BLaER1 (cell line): ENCODE measurements at regions not wholly inside any gene's neighbourhood (a gene's known extent, or its start where the extent isn't known, plus 50 kb on each side); places are given as distances from the start of the nearest gene placed in this dataset.

Experiments
- H3K27ac ChIP-seq: shearing (Covaris generic); formaldehyde crosslinking; 2 replicates; pipeline ENCODE4 v1.8.1; 2022
- H3K27me3 ChIP-seq: shearing (Covaris generic); formaldehyde crosslinking; 2 replicates; pipeline ENCODE4 v1.8.1; 2022
- H3K36me3 ChIP-seq: shearing (Covaris generic); formaldehyde crosslinking; 2 replicates; pipeline ENCODE4 v1.8.1; 2022
- H3K4me1 ChIP-seq: shearing (Covaris generic); formaldehyde crosslinking; 2 replicates; pipeline ENCODE4 v1.8.1; 2022
- H3K4me2 ChIP-seq: shearing (Covaris generic); formaldehyde crosslinking; 2 replicates; pipeline ENCODE4 v1.8.1; 2022
- H3K4me3 ChIP-seq: shearing (Covaris generic); formaldehyde crosslinking; 2 replicates; pipeline ENCODE4 v1.8.1; 2022
- H3K9ac ChIP-seq: shearing (Covaris generic); formaldehyde crosslinking; 2 replicates; pipeline ENCODE4 v1.8.1; 2022
- H3K9me3 ChIP-seq: shearing (Covaris generic); formaldehyde crosslinking; 2 replicates; pipeline ENCODE4 v1.8.1; 2022
- H4K20me1 ChIP-seq: shearing (Covaris generic); formaldehyde crosslinking; 2 replicates; pipeline ENCODE4 v1.8.1; 2022
- Cebpa-rat ChIP-seq: shearing (Covaris generic); IDR thresholded peaks from 2 replicates; pipeline ENCODE4 v1.8.1; 2022

DNA sequence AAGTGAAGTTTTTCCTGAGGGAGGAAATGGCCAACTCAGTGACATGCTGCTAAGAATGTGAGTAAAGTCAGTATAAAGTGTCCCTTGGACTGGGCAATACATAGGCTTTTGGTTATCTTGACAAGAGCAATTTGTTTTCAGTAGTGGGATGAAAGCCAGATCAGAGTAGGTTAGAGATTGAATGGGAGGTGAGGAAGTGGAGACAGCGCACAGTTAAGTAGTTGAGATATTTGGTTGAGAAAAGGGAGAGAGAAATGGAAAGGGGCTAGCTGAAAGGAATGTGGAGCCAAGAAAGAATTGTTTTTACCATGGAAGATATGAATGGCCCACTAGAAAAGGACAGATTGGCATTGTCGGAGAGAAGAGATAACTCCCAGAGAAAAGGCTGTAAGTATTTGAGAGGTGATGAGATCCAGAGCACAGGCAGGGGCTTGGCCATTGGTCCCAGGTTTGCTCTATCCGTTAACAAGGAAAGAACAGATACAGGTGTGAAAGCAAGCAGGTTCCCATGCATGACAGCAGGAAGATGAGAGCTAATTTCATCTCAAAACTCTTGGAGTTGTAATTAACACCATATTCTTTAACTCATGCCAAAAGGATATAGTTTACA, 392.0 kb downstream of the NR2F1-AS1 start:
- Histone ChIP-seq H3K36me3 (no peaks in the 10 kb centered on the region), H4K20me1 (no peaks in the 10 kb centered on the region), H3K9me3 (no peaks in the 10 kb centered on the region), H3K4me3 (no peak overlapping the region), H3K27me3 (no peaks in the 10 kb centered on the region), H3K4me2 (peak overlapping the region; percentile 69; the same call in 1 of the 2 replicates), H3K9ac (no peak overlapping the region), H3K27ac (no peak overlapping the region), H3K4me1 (peaks cover 45% of the 10 kb centered on the region)
- TF ChIP-seq Cebpa-rat = no peak

DNA sequence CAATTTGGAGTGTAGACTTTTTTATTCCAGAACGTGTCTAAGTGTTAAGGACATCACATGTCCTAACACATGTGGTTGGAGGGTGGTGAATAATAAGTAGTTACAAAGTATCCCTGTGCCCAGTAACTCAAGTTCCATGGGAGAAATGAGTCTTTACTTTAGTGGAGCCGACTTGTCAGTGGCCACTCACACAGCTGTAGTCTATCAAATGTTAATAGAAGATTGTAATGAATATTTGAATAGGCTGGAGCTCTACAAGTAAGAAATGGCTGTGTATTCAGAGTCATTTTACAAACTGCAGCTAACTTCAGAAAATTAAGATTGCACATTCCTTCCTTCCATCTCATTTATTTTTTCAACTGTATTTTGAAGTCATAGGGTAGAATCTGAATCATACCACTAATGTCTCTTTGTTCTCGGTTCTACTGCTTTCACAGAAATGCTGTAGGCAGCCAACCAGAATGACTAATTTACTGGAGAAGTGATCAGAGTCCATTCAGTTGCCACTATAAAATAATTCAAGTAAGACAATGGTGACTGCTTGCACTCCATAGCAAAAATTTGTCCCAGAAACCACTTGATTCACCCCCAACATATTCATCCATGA, 394.8 kb downstream of the NR2F1-AS1 start:
- no peaks in the 10 kb centered on the region for H3K36me3 ChIP-seq
- no peak for TF ChIP-seq Cebpa-rat
- no peak overlapping the region for H3K4me2 ChIP-seq

DNA sequence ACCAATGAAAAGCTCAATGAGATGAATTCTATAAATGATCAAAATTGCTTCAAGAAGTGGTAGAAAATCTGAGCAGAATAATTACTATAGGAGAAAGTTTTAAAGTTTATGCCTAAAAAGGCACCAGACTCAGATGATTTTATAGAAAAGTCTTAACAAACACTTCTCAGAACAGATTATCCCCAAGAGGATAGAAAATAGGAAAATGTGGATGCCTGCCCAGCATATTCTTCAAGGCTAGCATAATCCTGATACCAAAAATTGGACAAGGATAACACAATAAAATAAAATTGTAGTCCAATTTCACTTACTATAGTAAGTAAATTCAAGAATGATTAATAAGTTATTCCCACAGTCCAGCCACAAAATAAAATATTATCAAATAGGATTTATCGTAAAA, 397.0 kb downstream of the NR2F1-AS1 start:
- no peak for TF ChIP-seq Cebpa-rat
- Histone ChIP-seq H3K27ac (no peak overlapping the region), H4K20me1 (no peaks in the 10 kb centered on the region), H3K4me1 (no peaks in the 10 kb centered on the region), H3K27me3 (no peaks in the 10 kb centered on the region), H3K4me2 (no peak overlapping the region), H3K9ac (no peak overlapping the region), H3K9me3 (no peaks in the 10 kb centered on the region), H3K4me3 (no peak overlapping the region), H3K36me3 (no peaks in the 10 kb centered on the region)

More for the DNA sequence above, 394.8 kb downstream of the NR2F1-AS1 start:
- Histone ChIP-seq H3K27ac (no peak overlapping the region), H3K4me1 (peaks cover 17% of the 10 kb centered on the region), H3K9ac (no peak overlapping the region), H3K4me3 (no peak overlapping the region), H3K27me3 (no peaks in the 10 kb centered on the region), H4K20me1 (no peaks in the 10 kb centered on the region), H3K9me3 (no peaks in the 10 kb centered on the region)

DNA sequence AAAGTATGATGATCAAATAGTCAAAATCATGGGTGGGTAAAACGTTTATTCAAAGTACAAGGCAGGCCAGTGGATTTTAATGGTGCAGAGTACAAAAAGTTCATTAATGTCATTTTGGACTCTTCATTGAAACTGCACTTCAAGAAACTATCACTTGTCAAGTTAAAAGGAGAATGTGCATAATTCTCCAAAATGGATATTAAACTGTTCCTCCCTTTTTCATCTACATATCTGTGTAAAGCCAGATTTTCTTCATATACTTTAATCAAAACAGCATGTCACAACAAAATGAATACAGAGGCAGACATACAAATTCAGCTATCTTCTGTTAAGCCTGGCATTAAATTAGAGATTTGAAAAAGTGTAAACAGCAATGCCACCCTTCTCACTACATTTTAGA, 401.6 kb downstream of the NR2F1-AS1 start:
- H3K9me3 ChIP-seq = no peaks in the 10 kb centered on the region
- no peak overlapping the region for H3K4me2 ChIP-seq
- H3K27me3 ChIP-seq = no peaks in the 10 kb centered on the region
- no peaks in the 10 kb centered on the region for H4K20me1 ChIP-seq
- peaks cover 8% of the 10 kb centered on the region; the same call in 1 of the 2 replicates for H3K4me1 ChIP-seq
- H3K9ac ChIP-seq = no peak overlapping the region
- TF ChIP-seq Cebpa-rat = no peak
- no peak overlapping the region for H3K4me3 ChIP-seq
- no peaks in the 10 kb centered on the region for H3K36me3 ChIP-seq
- no peak overlapping the region for H3K27ac ChIP-seq

DNA sequence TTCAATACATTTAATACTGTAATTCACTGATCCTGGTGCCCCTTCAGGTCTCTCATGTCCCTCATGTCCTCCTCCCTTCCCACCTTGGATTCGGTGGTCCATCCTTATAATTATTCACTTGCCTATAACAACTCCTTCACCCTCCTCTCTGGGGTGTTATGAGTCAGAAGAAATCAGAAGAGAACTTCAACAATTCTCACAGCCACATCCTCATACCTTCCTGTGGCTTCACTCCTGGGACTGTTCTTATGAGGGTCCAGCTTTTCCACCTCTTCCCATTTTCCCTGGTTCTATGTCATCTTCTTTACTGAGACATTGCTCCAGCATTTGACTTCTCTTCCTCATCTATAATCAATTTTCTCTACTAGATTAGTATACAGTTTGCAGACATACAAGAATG, 406.1 kb downstream of the NR2F1-AS1 start:
- no peak overlapping the region for H3K27ac ChIP-seq
- H3K9me3 ChIP-seq = peaks cover 6% of the 10 kb centered on the region
- TF ChIP-seq Cebpa-rat = no peak
- no peaks in the 10 kb centered on the region for H3K36me3 ChIP-seq
- H3K4me3 ChIP-seq = no peak overlapping the region
- H3K27me3 ChIP-seq = no peaks in the 10 kb centered on the region
- peaks cover 8% of the 10 kb centered on the region; the same call in 1 of the 2 replicates for H3K4me1 ChIP-seq
- no peak overlapping the region for H3K4me2 ChIP-seq
- no peaks in the 10 kb centered on the region for H4K20me1 ChIP-seq
- H3K9ac ChIP-seq = no peak overlapping the region

DNA sequence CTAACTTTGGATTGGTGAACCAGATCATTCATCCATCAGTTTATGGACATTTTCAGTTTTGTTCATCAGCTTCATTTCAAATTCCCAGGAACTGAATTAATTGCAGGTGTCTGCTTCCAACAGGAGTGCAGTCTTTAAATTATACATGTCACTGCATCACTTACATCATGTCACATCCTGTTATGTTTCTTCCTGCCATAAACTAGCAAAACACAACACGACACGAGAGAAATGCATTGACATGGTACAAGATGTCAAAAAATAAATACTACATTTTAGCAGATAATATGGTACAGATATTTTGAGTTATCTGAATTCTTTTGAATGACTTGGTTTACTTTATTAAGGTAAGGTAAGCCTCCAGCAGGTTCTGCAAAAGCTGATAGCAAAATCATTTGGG, 415.5 kb downstream of the NR2F1-AS1 start:
- Histone ChIP-seq H3K27ac (no peak overlapping the region), H3K27me3 (no peaks in the 10 kb centered on the region), H3K36me3 (no peaks in the 10 kb centered on the region), H3K4me1 (peaks cover 7% of the 10 kb centered on the region), H4K20me1 (no peaks in the 10 kb centered on the region), H3K9me3 (no peaks in the 10 kb centered on the region), H3K9ac (no peak overlapping the region), H3K4me3 (no peak overlapping the region), H3K4me2 (no peak overlapping the region)
- no peak for TF ChIP-seq Cebpa-rat

DNA sequence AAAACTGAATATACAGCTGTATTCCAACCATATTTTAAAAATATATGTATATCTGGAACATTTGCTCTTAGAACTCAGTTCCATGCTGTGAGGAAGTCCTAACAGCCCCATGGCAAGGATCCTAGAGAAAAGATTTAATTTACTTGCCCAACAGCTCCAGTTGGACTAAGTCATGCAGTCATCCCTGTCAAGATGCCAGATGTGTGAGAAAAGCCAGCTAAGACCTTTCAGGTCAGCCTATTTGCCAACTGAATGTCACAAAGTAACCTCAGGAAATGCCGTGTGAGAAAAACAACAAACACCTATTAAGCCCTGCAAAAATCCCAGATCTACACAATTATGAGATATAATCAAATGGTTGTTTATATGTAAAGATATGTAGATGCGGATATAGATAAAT, 416.3 kb downstream of the NR2F1-AS1 start:
- Histone ChIP-seq H4K20me1 (no peaks in the 10 kb centered on the region), H3K9me3 (no peaks in the 10 kb centered on the region), H3K36me3 (no peaks in the 10 kb centered on the region), H3K27ac (no peak overlapping the region), H3K27me3 (no peaks in the 10 kb centered on the region), H3K4me2 (no peak overlapping the region), H3K9ac (no peak overlapping the region), H3K4me3 (no peak overlapping the region), H3K4me1 (peaks cover 7% of the 10 kb centered on the region)
- no peak for TF ChIP-seq Cebpa-rat

DNA sequence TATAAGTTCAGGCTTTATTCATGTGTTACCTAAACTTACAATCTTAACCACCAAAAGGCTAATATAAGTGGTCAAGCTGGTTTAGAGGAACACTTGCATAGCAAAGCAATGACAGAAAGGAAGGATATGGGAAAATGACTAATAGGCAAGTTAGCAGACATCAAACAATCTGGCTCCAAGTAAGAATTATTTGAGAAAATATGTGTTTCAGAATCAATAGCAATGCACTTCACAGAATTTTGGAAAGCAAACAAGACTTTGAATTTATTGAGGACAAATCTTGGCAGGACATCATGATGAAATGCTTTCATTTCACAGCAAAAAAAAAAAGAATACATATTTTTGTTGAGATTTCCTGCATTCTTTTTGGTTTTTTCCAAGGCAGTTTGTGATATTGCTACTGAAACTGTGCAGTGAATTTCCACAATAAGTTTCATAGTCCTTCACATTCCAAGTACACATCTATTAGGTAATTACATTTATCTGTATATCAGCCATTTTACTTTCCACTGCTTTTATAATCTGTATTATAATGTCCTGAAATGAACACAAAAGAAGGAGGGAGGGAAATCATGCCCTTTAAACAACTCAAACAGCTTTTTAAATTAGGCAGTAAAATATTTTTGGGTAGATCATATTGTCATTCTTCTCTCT, 417.9 kb downstream of the NR2F1-AS1 start:
- no peak overlapping the region for H3K9ac ChIP-seq

DNA sequence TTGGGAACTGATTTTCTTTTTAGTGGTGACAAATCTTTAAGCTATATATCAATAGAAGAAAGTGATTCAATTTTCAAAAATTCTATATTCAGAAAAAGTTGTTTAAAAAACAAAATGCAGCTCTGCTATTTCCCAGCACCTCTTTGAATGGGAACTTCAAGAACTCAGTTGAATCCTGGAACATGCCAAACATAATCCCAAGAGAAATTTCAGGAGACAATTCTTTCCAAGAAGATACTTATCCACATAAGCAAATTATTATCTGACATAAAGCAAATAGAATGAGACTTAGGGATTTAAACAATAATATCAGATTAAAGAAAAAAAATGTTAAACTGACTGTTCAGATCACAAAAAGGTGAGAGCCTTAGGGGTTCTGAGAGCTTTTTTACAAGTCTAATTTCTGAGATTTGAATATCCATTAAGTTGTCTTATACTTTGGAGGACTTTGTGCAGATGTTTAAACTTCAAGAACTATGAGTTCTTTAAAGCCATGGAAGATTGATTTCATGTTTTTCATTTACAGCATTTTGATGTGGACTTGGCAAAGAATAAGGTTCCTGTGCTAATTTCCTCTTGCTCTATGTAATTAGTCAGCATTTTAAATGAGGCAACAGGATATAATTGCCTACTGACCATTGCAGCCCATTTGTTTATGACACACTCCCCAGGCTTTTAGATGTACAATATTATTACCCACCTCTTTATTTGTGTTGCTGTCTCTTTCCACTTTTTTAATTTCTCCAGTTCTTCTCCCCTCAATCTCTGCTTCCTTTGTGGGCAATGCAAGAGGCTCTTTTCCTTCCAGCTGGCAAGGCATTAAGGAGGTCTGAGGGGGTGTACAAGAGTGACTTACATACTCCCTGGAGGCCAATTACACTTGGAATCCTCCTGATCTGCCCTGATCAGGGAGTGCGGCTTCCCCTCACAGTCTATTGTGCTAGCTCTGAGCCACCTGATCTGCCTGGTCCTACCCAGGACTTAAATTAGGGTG, 419.1 kb downstream of the NR2F1-AS1 start:
- Histone ChIP-seq H3K4me1 (peaks cover 7% of the 10 kb centered on the region), H3K9me3 (no peaks in the 10 kb centered on the region)
- TF ChIP-seq Cebpa-rat = no peak

More for the DNA sequence above, 417.9 kb downstream of the NR2F1-AS1 start:
- no peaks in the 10 kb centered on the region for H3K36me3 ChIP-seq
- no peaks in the 10 kb centered on the region for H3K27me3 ChIP-seq
- no peak for TF ChIP-seq Cebpa-rat
- H3K4me1 ChIP-seq = peaks cover 7% of the 10 kb centered on the region
- H3K9me3 ChIP-seq = no peaks in the 10 kb centered on the region
- no peaks in the 10 kb centered on the region for H4K20me1 ChIP-seq
- no peak overlapping the region for H3K27ac ChIP-seq
- H3K4me2 ChIP-seq = no peak overlapping the region
- no peak overlapping the region for H3K4me3 ChIP-seq

More for the DNA sequence above, 419.1 kb downstream of the NR2F1-AS1 start:
- Histone ChIP-seq H3K4me2 (no peak overlapping the region; the same call in 1 of the 2 replicates), H3K36me3 (no peaks in the 10 kb centered on the region), H3K27me3 (no peaks in the 10 kb centered on the region), H3K27ac (no peak overlapping the region), H3K4me3 (no peak overlapping the region), H4K20me1 (no peaks in the 10 kb centered on the region), H3K9ac (no peak overlapping the region)
